Astrocyte (in vitro differentiated cells and primary cell): ENCODE measurements at regions not wholly inside any gene's neighbourhood (a gene's known extent, or its start where the extent isn't known, plus 50 kb on each side); places are given as distances from the start of the nearest gene placed in this dataset.

ENCODE experiments used
- DNase-seq: peaks from one replicate; pipeline ENCODE4 v3.0.0-alpha.2; 2010; ENCODE audit warnings: low read depth
- FAIRE-seq: peaks from 2 replicates; lab custom pipeline; 2011; peaks lifted over from hg19 to GRCh38; lab: Jason Lieb, UNC
- H2AFZ ChIP-seq: 2 replicates; pipeline ENCODE4 v1.6.0; 2012; ENCODE audit warnings: low read depth, low read length, inconsistent platforms
- H3K27ac ChIP-seq: 2 replicates; pipeline ENCODE4 v1.5.1; 2011; ENCODE audit warnings: low read depth, low read length, inconsistent platforms
- H3K27me3 ChIP-seq: 2 replicates; pipeline ENCODE4 v1.6.0; 2011; ENCODE audit warnings: low read length, inconsistent platforms; ENCODE audit not compliant: insufficient read depth
- H3K36me3 ChIP-seq: 2 replicates; pipeline ENCODE4 v1.5.1; 2011; ENCODE audit warnings: low read length, inconsistent platforms; ENCODE audit not compliant: insufficient read depth
- H3K4me1 ChIP-seq: 2 replicates; pipeline ENCODE4 v1.5.1; 2011; ENCODE audit warnings: low read length, inconsistent platforms; ENCODE audit not compliant: insufficient read depth
- H3K4me2 ChIP-seq: 2 replicates; pipeline ENCODE4 v1.6.0; 2012; ENCODE audit warnings: low read length, inconsistent platforms
- H3K4me3 ChIP-seq: 2 replicates; pipeline ENCODE4 v1.5.1; 2011; ENCODE audit warnings: low read depth, mild to moderate bottlenecking, low read length, inconsistent platforms; ENCODE audit not compliant: insufficient read depth
- H3K79me2 ChIP-seq: 2 replicates; pipeline ENCODE4 v1.6.0; 2012; ENCODE audit warnings: mild to moderate bottlenecking, low read length, inconsistent platforms; ENCODE audit not compliant: insufficient read depth
- H3K9ac ChIP-seq: 2 replicates; pipeline ENCODE4 v1.6.0; 2012; ENCODE audit warnings: mild to moderate bottlenecking, low read length, inconsistent platforms
- H3K9me3 ChIP-seq: 2 replicates; pipeline ENCODE4 v1.5.1; 2012; ENCODE audit warnings: low read depth, mild to moderate bottlenecking, low read length, inconsistent platforms; ENCODE audit not compliant: insufficient read depth
- H4K20me1 ChIP-seq: 2 replicates; pipeline ENCODE4 v1.6.0; 2012; ENCODE audit warnings: low read length, inconsistent platforms; ENCODE audit not compliant: insufficient read depth
- H3K27ac Mint-ChIP-seq: one replicate; pipeline ENCODE4 v1.8.0; 2021; ENCODE audit warnings: mild to moderate bottlenecking, mixed read lengths; ENCODE audit not compliant: unreplicated experiment
- H3K27me3 Mint-ChIP-seq: one replicate; pipeline ENCODE4 v1.8.0; 2021; ENCODE audit warnings: low read depth, mixed read lengths; ENCODE audit not compliant: unreplicated experiment
- H3K36me3 Mint-ChIP-seq: one replicate; pipeline ENCODE4 v1.8.0; 2021; ENCODE audit warnings: low read depth, mixed read lengths; ENCODE audit not compliant: unreplicated experiment
- H3K4me1 Mint-ChIP-seq: one replicate; pipeline ENCODE4 v1.8.0; 2021; ENCODE audit warnings: low read depth, mixed read lengths; ENCODE audit not compliant: unreplicated experiment
- H3K4me3 Mint-ChIP-seq: one replicate; pipeline ENCODE4 v1.8.0; 2021; ENCODE audit warnings: mild to moderate bottlenecking, moderate library complexity, mixed read lengths; ENCODE audit not compliant: unreplicated experiment
- H3K9me3 Mint-ChIP-seq: one replicate; pipeline ENCODE4 v1.8.0; 2021; ENCODE audit warnings: mild to moderate bottlenecking, mixed read lengths; ENCODE audit not compliant: unreplicated experiment
- EZH2 ChIP-seq: IDR thresholded peaks from 2 replicates; pipeline ENCODE4 v1.6.1; 2012; ENCODE audit warnings: mild to moderate bottlenecking, low read length, inconsistent platforms; ENCODE audit not compliant: insufficient read depth
- TF ChIP-seq, protein P1 (sequence below): IDR thresholded peaks from 2 replicates; pipeline ENCODE4 v1.5.1; 2011; ENCODE audit warnings: low read depth, mild to moderate bottlenecking, inconsistent platforms, low read length, moderate library complexity; ENCODE audit not compliant: insufficient read depth

DNA sequence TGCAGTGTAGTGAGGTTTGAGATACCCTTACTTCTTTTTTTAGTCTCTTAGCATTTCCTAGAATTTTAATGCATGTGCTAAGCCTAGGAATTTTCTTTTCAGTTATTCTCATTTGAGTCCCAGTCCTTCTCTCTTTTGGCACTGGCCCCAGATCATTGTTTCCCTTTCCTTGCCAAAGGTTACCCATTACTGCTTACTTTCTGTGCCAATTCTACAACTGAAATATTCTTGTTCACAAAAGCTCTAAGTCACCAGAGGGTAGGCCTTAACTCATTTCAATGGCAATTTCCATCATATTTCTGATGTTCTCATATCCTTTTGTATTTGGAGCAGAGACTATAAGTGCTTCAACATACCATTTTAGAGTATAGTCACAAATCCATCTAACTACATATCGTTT is 199.6 kb upstream of the CBLB start:
- peaks cover 3% of the 10 kb centered on the region for H3K9me3 Mint-ChIP-seq
- no peaks in the 10 kb centered on the region for H3K4me1 Mint-ChIP-seq
- H2AFZ ChIP-seq, result no peak overlapping the region
- H3K36me3 Mint-ChIP-seq, result peaks cover 2% of the 10 kb centered on the region
- no peaks in the 10 kb centered on the region for H3K27me3 Mint-ChIP-seq
- H3K9ac ChIP-seq, result no peak overlapping the region
- H3K36me3 ChIP-seq, result no peaks in the 10 kb centered on the region
- H3K4me1 ChIP-seq, result no peaks in the 10 kb centered on the region
- no peaks in the 10 kb centered on the region for H3K27me3 ChIP-seq
- H3K9me3 ChIP-seq, result no peaks in the 10 kb centered on the region
- DNase-seq, result no peak
- no peak overlapping the region for H3K4me3 ChIP-seq
- H4K20me1 ChIP-seq, result no peaks in the 10 kb centered on the region
- H3K4me2 ChIP-seq, result no peak overlapping the region
- H3K27ac ChIP-seq, result no peak overlapping the region
- no peaks in the 10 kb centered on the region for H3K79me2 ChIP-seq
- no peak overlapping the region for H3K4me3 Mint-ChIP-seq
- H3K27ac Mint-ChIP-seq, result no peak overlapping the region
- peak; percentile 20 for FAIRE-seq
- TF ChIP-seq, protein P1, sequence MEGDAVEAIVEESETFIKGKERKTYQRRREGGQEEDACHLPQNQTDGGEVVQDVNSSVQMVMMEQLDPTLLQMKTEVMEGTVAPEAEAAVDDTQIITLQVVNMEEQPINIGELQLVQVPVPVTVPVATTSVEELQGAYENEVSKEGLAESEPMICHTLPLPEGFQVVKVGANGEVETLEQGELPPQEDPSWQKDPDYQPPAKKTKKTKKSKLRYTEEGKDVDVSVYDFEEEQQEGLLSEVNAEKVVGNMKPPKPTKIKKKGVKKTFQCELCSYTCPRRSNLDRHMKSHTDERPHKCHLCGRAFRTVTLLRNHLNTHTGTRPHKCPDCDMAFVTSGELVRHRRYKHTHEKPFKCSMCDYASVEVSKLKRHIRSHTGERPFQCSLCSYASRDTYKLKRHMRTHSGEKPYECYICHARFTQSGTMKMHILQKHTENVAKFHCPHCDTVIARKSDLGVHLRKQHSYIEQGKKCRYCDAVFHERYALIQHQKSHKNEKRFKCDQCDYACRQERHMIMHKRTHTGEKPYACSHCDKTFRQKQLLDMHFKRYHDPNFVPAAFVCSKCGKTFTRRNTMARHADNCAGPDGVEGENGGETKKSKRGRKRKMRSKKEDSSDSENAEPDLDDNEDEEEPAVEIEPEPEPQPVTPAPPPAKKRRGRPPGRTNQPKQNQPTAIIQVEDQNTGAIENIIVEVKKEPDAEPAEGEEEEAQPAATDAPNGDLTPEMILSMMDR, result no peak
- TF ChIP-seq EZH2, result no peak

DNA sequence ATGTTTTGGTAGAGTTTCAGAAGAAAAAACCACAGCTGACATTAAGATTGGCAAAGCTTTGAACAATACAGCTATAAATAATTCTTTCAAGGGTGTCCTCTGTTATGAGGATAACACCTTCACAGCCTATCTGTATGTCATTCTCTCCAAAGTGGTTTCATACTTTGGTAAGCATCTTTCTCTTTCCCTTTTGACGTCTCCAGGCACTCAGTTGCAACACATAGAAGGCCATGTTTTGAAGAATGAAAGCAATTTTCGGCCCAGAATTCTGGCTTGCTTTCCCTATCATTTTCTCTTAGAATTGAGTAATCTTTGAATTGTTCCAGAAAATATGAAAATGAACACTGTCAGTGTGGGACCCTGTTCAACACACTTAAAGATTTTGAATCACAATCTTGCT is 200.0 kb upstream of the CBLB start:
- TF ChIP-seq, protein P1, result no peak
- no peak for TF ChIP-seq EZH2
- no peaks in the 10 kb centered on the region for H4K20me1 ChIP-seq
- H3K36me3 ChIP-seq, result no peaks in the 10 kb centered on the region
- H3K4me1 Mint-ChIP-seq, result no peaks in the 10 kb centered on the region
- DNase-seq, result no peak
- no peaks in the 10 kb centered on the region for H3K27me3 ChIP-seq
- H3K4me3 Mint-ChIP-seq, result no peak overlapping the region
- FAIRE-seq, result no peak
- H3K9me3 ChIP-seq, result no peaks in the 10 kb centered on the region
- H3K27me3 Mint-ChIP-seq, result no peaks in the 10 kb centered on the region
- H3K9me3 Mint-ChIP-seq, result peaks cover 3% of the 10 kb centered on the region
- H3K36me3 Mint-ChIP-seq, result peaks cover 2% of the 10 kb centered on the region
- no peak overlapping the region for H3K27ac Mint-ChIP-seq
- no peak overlapping the region for H3K9ac ChIP-seq
- H3K79me2 ChIP-seq, result no peaks in the 10 kb centered on the region
- no peaks in the 10 kb centered on the region for H3K4me1 ChIP-seq
- H3K4me2 ChIP-seq, result no peak overlapping the region
- H3K4me3 ChIP-seq, result no peak overlapping the region
- H2AFZ ChIP-seq, result no peak overlapping the region
- H3K27ac ChIP-seq, result no peak overlapping the region

- Mint-ChIP-seq H3K27me3 (no peaks in the 10 kb centered on the region), H3K4me1 (no peaks in the 10 kb centered on the region), H3K27ac (no peak overlapping the region), H3K36me3 (peaks cover 2% of the 10 kb centered on the region), H3K9me3 (peaks cover 3% of the 10 kb centered on the region), H3K4me3 (no peak overlapping the region)
- Histone ChIP-seq H3K79me2 (no peaks in the 10 kb centered on the region), H3K4me1 (no peaks in the 10 kb centered on the region), H3K27me3 (no peaks in the 10 kb centered on the region), H3K9ac (no peak overlapping the region), H4K20me1 (no peaks in the 10 kb centered on the region), H3K4me3 (no peak overlapping the region), H3K4me2 (no peak overlapping the region), H3K9me3 (no peaks in the 10 kb centered on the region), H3K27ac (no peak overlapping the region), H3K36me3 (no peaks in the 10 kb centered on the region), H2AFZ (no peak overlapping the region)
- TF ChIP-seq EZH2, result no peak
- TF ChIP-seq, protein P1, result no peak
- DNase-seq, result no peak
- FAIRE-seq, result no peak
Measured at GRCh38 chr3:106070187-106070586, 201.4 kb upstream of the CBLB start.
